HL-60 (cell line): ENCODE measurements at regions not wholly inside any gene's neighbourhood (a gene's known extent, or its start where the extent isn't known, plus 50 kb on each side); places are given as distances from the start of the nearest gene placed in this dataset.

ENCODE experiments used
- DNase-seq, 2 experiments: peaks; one replicate each; pipeline ENCODE4 v3.0.0-alpha.2; 2010 to 2020; ENCODE audit warnings: low read depth in 1 of 2, low spot score in 1 of 2
- H3K27ac ChIP-seq: fragments of 250-450 bp; sonication (Bioruptor Pico); replicated peaks from 2 replicates; pipeline ENCODE4 v1.5.1; 2020; ENCODE audit warnings: mild to moderate bottlenecking, moderate library complexity
- H3K27me3 ChIP-seq: fragments of 250-450 bp; sonication (Bioruptor Pico); 2 replicates; pipeline ENCODE4 v1.5.1; 2021; ENCODE audit warnings: mild to moderate bottlenecking, moderate library complexity; ENCODE audit not compliant: insufficient read depth, poor library complexity, severe bottlenecking
- H3K4me3 ChIP-seq: replicated peaks from 2 replicates; pipeline ENCODE4 v1.5.1; 2011; ENCODE audit warnings: mild to moderate bottlenecking, control low read depth, low read length; ENCODE audit not compliant: insufficient read depth
- GABPA ChIP-seq: IDR thresholded peaks from 2 replicates; pipeline ENCODE4 v1.6.1; 2012; ENCODE audit warnings: low read depth
- POLR2AphosphoS5 ChIP-seq: IDR thresholded peaks from 2 replicates; pipeline ENCODE4 v1.6.1; 2012; ENCODE audit warnings: low read depth
- SPI1 ChIP-seq: IDR thresholded peaks from 2 replicates; pipeline ENCODE4 v1.6.1; 2012; ENCODE audit warnings: low read depth, mild to moderate bottlenecking, borderline replicate concordance
- TF ChIP-seq, protein P1 (sequence below): IDR thresholded peaks from one replicate; pipeline ENCODE4 v1.5.1; 2011; ENCODE audit warnings: low read length, control low read depth, inconsistent platforms; ENCODE audit not compliant: insufficient read depth
- TF ChIP-seq, protein P2 (sequence below): IDR thresholded peaks from 2 replicates; pipeline ENCODE4 v1.6.1; 2012; ENCODE audit warnings: low read depth; ENCODE audit not compliant: insufficient replicate concordance

DNA sequence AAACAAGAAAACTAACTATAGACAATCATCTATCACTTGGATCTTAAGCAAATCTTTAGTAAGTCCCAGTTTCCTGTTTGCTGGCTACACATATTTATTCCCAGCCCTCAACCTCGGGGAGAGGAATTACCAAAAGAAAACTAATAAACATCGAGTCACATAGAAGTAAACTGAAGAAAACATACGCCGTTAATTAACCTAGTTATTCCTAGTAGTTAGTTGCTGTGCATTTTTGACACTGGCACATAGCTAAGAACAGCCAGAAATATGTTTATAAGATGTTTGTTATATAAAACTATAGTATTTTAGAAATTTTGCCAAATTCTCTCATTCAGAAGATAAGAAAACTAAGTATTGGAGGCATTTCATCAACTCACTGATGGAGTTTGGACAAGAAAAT, 407.2 kb upstream of the ARHGEF26 start:
- Histone ChIP-seq H3K4me3 (no peak overlapping the region), H3K27me3 (no peaks in the 10 kb centered on the region), H3K27ac (no peak overlapping the region)
- TF ChIP-seq GABPA (no peak), POLR2AphosphoS5 (no peak), SPI1 (no peak)
- TF ChIP-seq, protein P1, sequence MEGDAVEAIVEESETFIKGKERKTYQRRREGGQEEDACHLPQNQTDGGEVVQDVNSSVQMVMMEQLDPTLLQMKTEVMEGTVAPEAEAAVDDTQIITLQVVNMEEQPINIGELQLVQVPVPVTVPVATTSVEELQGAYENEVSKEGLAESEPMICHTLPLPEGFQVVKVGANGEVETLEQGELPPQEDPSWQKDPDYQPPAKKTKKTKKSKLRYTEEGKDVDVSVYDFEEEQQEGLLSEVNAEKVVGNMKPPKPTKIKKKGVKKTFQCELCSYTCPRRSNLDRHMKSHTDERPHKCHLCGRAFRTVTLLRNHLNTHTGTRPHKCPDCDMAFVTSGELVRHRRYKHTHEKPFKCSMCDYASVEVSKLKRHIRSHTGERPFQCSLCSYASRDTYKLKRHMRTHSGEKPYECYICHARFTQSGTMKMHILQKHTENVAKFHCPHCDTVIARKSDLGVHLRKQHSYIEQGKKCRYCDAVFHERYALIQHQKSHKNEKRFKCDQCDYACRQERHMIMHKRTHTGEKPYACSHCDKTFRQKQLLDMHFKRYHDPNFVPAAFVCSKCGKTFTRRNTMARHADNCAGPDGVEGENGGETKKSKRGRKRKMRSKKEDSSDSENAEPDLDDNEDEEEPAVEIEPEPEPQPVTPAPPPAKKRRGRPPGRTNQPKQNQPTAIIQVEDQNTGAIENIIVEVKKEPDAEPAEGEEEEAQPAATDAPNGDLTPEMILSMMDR = no peak
- TF ChIP-seq, protein P2, sequence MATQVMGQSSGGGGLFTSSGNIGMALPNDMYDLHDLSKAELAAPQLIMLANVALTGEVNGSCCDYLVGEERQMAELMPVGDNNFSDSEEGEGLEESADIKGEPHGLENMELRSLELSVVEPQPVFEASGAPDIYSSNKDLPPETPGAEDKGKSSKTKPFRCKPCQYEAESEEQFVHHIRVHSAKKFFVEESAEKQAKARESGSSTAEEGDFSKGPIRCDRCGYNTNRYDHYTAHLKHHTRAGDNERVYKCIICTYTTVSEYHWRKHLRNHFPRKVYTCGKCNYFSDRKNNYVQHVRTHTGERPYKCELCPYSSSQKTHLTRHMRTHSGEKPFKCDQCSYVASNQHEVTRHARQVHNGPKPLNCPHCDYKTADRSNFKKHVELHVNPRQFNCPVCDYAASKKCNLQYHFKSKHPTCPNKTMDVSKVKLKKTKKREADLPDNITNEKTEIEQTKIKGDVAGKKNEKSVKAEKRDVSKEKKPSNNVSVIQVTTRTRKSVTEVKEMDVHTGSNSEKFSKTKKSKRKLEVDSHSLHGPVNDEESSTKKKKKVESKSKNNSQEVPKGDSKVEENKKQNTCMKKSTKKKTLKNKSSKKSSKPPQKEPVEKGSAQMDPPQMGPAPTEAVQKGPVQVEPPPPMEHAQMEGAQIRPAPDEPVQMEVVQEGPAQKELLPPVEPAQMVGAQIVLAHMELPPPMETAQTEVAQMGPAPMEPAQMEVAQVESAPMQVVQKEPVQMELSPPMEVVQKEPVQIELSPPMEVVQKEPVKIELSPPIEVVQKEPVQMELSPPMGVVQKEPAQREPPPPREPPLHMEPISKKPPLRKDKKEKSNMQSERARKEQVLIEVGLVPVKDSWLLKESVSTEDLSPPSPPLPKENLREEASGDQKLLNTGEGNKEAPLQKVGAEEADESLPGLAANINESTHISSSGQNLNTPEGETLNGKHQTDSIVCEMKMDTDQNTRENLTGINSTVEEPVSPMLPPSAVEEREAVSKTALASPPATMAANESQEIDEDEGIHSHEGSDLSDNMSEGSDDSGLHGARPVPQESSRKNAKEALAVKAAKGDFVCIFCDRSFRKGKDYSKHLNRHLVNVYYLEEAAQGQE = no peak
- no peak for DNase-seq

DNA sequence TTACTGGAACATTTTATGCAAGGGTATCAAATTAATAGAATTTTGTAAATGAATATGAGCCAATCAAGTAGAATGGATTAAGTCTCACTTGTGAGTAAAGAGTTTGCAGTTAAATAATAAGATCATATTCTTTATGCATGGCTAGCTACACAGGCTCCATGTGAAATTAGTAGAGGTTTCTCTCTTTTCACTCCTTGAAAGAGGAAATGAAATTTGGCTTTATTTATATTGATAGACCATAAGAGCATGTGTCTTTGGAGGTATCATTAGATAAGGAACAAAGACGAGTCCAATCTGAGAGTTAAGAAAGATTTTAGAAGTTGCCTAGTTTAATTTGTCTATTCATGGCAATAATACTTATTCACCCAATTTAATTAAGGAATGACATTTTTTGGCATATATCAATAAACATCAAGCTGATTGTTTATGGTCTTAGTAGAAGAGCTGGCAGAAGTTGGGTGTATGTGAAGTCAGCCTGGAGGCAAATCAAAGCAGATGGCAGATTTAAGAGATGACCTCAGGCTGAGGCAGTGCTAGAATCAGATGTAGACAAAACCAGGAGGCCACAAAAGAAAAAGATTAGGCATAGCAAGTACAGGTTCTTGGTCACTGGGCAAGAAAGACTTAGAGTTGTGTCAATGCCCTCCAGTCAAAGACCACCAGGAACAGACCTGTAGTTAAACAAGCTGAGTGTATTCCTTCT, 406.5 kb upstream of the ARHGEF26 start:
- H3K27ac ChIP-seq = no peak overlapping the region
- no peak for DNase-seq
- no peaks in the 10 kb centered on the region for H3K27me3 ChIP-seq
- H3K4me3 ChIP-seq = no peak overlapping the region
- TF ChIP-seq GABPA (no peak), SPI1 (no peak), POLR2AphosphoS5 (no peak)
- TF ChIP-seq, protein P2 = no peak
- TF ChIP-seq, protein P1 = no peak

DNA sequence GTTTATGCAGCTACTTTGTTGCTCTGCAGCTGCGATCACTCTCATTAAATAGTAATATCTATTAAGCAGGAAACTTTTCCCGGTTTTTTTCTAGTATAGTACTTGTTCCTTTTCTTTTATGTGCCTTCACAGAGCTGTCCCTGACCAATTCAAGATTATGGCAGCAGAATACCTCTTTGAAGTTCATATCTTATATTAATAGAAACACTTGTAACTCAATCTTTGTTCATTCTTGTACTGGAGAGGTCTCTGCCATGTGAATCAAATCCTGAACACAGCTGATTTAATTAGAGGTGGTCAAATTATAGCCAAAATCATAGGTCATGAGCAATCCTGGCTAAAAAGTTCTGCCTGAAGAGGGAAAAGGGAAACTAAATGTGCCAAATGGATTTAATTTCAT, 399.0 kb upstream of the ARHGEF26 start:
- no peak overlapping the region for H3K27ac ChIP-seq
- no peak for TF ChIP-seq SPI1
- TF ChIP-seq POLR2AphosphoS5 = no peak
- TF ChIP-seq GABPA = no peak
- TF ChIP-seq, protein P1 = no peak
- TF ChIP-seq, protein P2 = no peak
- H3K4me3 ChIP-seq = no peak overlapping the region
- no peak for DNase-seq
- no peaks in the 10 kb centered on the region for H3K27me3 ChIP-seq
